ENCODE measurements at regions not wholly inside any gene's neighbourhood (a gene's known extent, or its start where the extent isn't known, plus 50 kb on each side); places are given as distances from the start of the nearest gene placed in this dataset.

GRCh38 chr12:114952573-114953271, 268.7 kb upstream of the TBX3 start:
- Mint-ChIP-seq H3K36me3 (no peaks in the 10 kb centered on the region), H3K27ac (no peak overlapping the region), H3K27me3 (ENCODE audit: low read depth in 3 of 3) (peaks cover 0 to 3% (median 2%) of the 10 kb centered on the region in 3 donors), H3K9me3 (peaks cover 0 to 4% (median 0%) of the 10 kb centered on the region in 7 donors), H3K4me3 (no peak overlapping the region), H3K4me1 (no peaks in the 10 kb centered on the region)
- no peaks in the 10 kb centered on the region for H3K27me3 ChIP-seq (ENCODE audit: control insufficient read depth in 2 of 2, insufficient read depth in 2 of 2, low read length in 2 of 2)
- no peak for TF ChIP-seq CTCF (IDR thresholded peaks at IDR 0.05)
- H3K27ac ChIP-seq (ENCODE audit: low read depth in 1 of 2, low read length in 2 of 2), result no peak overlapping the region
- no peaks in the 10 kb centered on the region for H3K4me1 ChIP-seq (ENCODE audit: control insufficient read depth in 1 of 2, insufficient read depth in 2 of 2, low read length in 2 of 2)
- H3K9ac ChIP-seq (ENCODE audit: insufficient read depth, low read length, poor library complexity, severe bottlenecking), result no peak overlapping the region
- WGBS (ENCODE audit: insufficient coverage), result 71% methylated on average over 12 of the region's 18 CpGs
- H3K4me2 ChIP-seq (replicated peaks; ENCODE audit: extremely low read depth, low read length, poor library complexity, severe bottlenecking), result no peak overlapping the region
- no peak overlapping the region for H3K4me3 ChIP-seq (replicated peaks in 1 of 3; ENCODE audit: low read depth in 2 of 3, low read length in 3 of 3)
- H3K9me3 ChIP-seq (replicated peaks in 1 of 2; ENCODE audit: control insufficient read depth in 1 of 2, insufficient read depth in 1 of 2, low read length in 2 of 2), result no peaks in the 10 kb centered on the region
- H3K79me2 ChIP-seq (ENCODE audit: insufficient read depth, low read length), result no peaks in the 10 kb centered on the region
- intact Hi-C loops (cut with micrococcal nuclease), result no loop called here
- no peaks in the 10 kb centered on the region for H3K36me3 ChIP-seq (replicated peaks in 1 of 2; ENCODE audit: control insufficient read depth in 1 of 2, insufficient read depth in 2 of 2, low read length in 2 of 2)
- H4K20me1 ChIP-seq (ENCODE audit: insufficient read depth, low read length), result no peaks in the 10 kb centered on the region
- no peak for DNase-seq
- no peak overlapping the region for H2AFZ ChIP-seq (ENCODE audit: insufficient read depth, low read depth, low read length, poor library complexity, severe bottlenecking)

DNA sequence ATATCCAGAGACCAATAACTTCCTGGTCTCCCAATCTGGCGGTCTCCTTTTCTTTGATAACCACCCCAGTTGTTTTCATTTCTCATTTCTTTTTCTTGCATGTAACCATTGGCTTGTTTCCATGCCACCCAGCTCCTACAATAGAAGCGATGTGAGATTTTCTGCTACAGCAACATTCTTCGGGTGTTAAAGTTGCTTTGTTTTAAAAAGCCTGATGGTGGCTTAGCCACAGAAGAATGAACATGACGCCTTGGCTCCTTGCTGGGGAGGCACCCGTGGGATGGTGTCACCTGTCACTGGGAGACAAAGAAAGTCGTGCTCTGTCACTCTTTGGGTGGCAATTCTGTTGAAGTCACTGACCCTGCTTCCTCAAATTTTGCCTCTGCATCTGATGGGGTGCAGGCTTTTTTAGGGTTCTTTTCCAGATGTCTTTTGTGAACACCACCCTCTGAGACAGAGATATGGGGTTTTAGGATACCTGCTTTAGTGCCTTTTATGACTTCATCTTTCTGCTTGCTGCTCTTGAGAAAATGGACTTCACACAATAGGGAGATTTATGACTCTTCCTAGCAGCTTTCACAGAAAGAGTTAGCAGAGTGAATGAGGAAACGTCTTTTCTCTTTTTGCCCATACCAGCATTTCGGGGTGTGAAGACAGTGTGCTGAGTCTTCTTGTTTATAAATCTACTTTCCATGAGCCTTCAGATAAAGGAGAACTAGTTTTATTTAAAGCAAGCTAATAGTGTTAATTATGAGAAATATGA, 265.3 kb upstream of the TBX3 start:
- Histone ChIP-seq H3K36me3 (replicated peaks in 1 of 2; ENCODE audit: control insufficient read depth in 1 of 2, insufficient read depth in 2 of 2, low read length in 2 of 2) (no peaks in the 10 kb centered on the region), H3K27ac (ENCODE audit: low read depth in 1 of 2, low read length in 2 of 2) (no peak overlapping the region), H3K4me2 (replicated peaks; ENCODE audit: extremely low read depth, low read length, poor library complexity, severe bottlenecking) (no peak overlapping the region), H3K4me1 (ENCODE audit: control insufficient read depth in 1 of 2, insufficient read depth in 2 of 2, low read length in 2 of 2) (no peaks in the 10 kb centered on the region), H3K9ac (ENCODE audit: insufficient read depth, low read length, poor library complexity, severe bottlenecking) (no peak overlapping the region), H3K9me3 (replicated peaks in 1 of 2; ENCODE audit: control insufficient read depth in 1 of 2, insufficient read depth in 1 of 2, low read length in 2 of 2) (no peaks in the 10 kb centered on the region), H3K4me3 (replicated peaks in 1 of 3; ENCODE audit: low read depth in 2 of 3, low read length in 3 of 3) (no peak overlapping the region), H2AFZ (ENCODE audit: insufficient read depth, low read depth, low read length, poor library complexity, severe bottlenecking) (no peak overlapping the region), H4K20me1 (ENCODE audit: insufficient read depth, low read length) (no peaks in the 10 kb centered on the region), H3K27me3 (ENCODE audit: control insufficient read depth in 2 of 2, insufficient read depth in 2 of 2, low read length in 2 of 2) (no peaks in the 10 kb centered on the region), H3K79me2 (ENCODE audit: insufficient read depth, low read length) (no peaks in the 10 kb centered on the region)
- intact Hi-C loops (cut with micrococcal nuclease), result no loop called here
- DNase-seq, result no peak
- Mint-ChIP-seq H3K9me3 (peaks cover 0 to 4% (median 0%) of the 10 kb centered on the region in 7 donors), H3K4me1 (no peaks in the 10 kb centered on the region), H3K4me3 (no peak overlapping the region), H3K36me3 (no peaks in the 10 kb centered on the region), H3K27me3 (ENCODE audit: low read depth in 3 of 3) (peaks cover 0 to 3% (median 2%) of the 10 kb centered on the region in 3 donors), H3K27ac (no peak overlapping the region)
- 100% methylated on average over 2 of the region's 8 CpGs for WGBS (ENCODE audit: insufficient coverage)
- TF ChIP-seq CTCF (IDR thresholded peaks at IDR 0.05), result no peak
